ENCODE measurements at regions not wholly inside any gene's neighbourhood (a gene's known extent, or its start where the extent isn't known, plus 50 kb on each side); places are given as distances from the start of the nearest gene placed in this dataset.

DNA sequence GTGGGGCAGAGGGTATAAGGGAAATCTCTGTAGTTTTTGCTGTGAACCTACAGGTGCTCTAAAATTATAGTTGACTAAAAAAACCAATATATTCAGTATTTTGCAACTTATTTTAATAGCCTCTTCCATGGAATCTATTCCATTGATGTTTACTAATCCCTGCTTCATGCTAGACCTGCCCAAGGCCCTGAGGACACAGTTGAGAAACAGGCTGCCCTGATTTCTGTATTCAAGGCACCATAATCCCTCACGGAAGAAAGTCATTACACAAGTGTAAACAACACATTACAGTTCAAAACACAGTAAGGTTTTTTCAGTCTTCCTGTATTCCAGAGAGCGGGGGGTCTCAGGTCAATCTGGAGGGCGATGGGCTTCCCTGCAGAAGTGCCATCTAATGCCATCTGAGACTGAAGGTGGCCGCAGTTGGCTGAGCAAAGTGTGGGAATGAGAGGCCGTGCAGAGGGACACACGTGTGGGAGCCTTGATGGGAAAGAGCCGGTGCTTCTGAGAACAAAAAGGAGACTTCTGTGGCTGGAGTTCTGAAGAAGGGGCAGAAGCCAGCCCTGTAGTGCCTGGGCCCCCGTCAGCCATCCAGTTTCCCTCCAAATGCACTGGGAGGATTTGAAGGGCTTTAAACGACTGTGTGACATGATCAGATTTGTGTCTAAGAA is 146.9 kb downstream of the PTPN20 start:
- no peak overlapping the region for H3K27ac ChIP-seq (replicated peaks)
- intact Hi-C loops (cut with micrococcal nuclease): no loop called here

DNA sequence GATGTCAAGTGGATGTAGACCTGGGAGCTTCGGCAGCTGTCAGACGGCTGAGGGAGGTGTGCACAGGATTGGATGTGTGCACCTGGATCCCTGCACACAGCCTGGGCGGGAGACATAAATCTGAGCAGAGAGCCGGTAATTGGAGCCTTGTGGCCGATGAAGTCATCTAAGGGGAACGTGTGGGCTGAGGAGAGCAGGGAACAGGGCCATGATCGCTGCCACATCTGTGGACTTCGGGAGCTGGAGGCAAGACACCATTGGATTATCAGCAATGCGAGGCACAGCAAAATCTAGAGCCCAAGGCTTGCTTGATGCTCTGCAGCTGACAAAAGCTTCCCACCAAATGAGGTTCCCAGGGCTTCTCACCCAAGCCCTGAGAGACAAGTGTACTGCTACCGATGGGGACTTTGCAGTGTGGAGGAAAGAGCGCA is 147.7 kb downstream of the PTPN20 start:
- no peak for DNase-seq
- no peaks in the 10 kb centered on the region for H3K36me3 ChIP-seq
- no peaks in the 10 kb centered on the region for H3K9me3 ChIP-seq (replicated peaks)
- no peaks in the 10 kb centered on the region for H3K4me1 ChIP-seq
- H3K27ac ChIP-seq (replicated peaks): no peak overlapping the region
- TF ChIP-seq, protein P1, sequence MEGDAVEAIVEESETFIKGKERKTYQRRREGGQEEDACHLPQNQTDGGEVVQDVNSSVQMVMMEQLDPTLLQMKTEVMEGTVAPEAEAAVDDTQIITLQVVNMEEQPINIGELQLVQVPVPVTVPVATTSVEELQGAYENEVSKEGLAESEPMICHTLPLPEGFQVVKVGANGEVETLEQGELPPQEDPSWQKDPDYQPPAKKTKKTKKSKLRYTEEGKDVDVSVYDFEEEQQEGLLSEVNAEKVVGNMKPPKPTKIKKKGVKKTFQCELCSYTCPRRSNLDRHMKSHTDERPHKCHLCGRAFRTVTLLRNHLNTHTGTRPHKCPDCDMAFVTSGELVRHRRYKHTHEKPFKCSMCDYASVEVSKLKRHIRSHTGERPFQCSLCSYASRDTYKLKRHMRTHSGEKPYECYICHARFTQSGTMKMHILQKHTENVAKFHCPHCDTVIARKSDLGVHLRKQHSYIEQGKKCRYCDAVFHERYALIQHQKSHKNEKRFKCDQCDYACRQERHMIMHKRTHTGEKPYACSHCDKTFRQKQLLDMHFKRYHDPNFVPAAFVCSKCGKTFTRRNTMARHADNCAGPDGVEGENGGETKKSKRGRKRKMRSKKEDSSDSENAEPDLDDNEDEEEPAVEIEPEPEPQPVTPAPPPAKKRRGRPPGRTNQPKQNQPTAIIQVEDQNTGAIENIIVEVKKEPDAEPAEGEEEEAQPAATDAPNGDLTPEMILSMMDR (IDR thresholded peaks at IDR 0.05; ENCODE audit: borderline replicate concordance): no peak
- no peak overlapping the region for H3K4me3 ChIP-seq
- H3K27me3 ChIP-seq (ENCODE audit: low read depth): peaks cover 33% of the 10 kb centered on the region
- intact Hi-C loops (cut with micrococcal nuclease): no loop called here

More for the DNA sequence above, 146.9 kb downstream of the PTPN20 start:
- Histone ChIP-seq H3K27me3 (ENCODE audit: low read depth) (peaks cover 33% of the 10 kb centered on the region), H3K9me3 (replicated peaks) (no peaks in the 10 kb centered on the region), H3K4me1 (no peaks in the 10 kb centered on the region), H3K36me3 (no peaks in the 10 kb centered on the region), H3K4me3 (no peak overlapping the region)
- DNase-seq: no peak
- TF ChIP-seq, protein P1 (IDR thresholded peaks at IDR 0.05; ENCODE audit: borderline replicate concordance): no peak

DNA sequence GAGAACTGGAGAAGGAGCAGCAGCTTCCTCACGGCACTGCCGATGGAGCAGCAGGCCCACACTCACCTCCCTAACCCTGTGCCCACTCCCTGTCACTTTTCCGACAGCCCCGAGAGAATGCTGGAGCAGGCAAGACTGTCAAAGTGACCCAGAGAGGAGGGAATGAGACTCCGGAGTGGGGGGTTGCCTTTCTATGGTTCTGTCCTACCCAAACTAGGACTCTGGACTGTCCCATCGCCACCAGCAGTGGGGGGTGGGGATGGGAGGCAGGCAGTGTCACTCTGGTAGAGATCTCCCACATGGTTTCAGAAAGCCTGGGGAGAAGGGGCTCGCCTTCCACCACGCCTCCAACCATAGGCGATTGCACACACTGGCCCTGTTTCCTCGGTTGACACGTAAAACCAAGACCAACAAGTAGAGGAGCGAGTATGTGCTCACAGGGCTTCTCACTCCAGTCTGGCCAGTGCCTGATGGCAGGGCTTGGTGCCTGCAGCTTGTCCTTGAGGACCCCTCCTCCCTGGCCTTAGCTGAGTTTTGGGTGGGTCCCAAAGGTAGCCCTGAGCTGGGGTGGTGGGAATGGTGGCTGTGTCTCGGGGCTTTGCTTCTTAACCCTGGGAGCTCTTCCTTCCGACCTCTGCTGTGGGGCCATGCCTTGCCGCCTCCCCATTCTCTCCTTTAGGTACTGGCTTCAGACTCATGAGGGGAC is 148.5 kb downstream of the PTPN20 start:
- DNase-seq: no peak
- peaks cover 33% of the 10 kb centered on the region for H3K27me3 ChIP-seq (ENCODE audit: low read depth)
- H3K27ac ChIP-seq (replicated peaks): no peak overlapping the region
- H3K9me3 ChIP-seq (replicated peaks): no peaks in the 10 kb centered on the region
- intact Hi-C loops (cut with micrococcal nuclease): no loop called here
- no peak overlapping the region for H3K4me3 ChIP-seq
- no peaks in the 10 kb centered on the region for H3K4me1 ChIP-seq
- TF ChIP-seq, protein P1 (IDR thresholded peaks at IDR 0.05; ENCODE audit: borderline replicate concordance): no peak
- H3K36me3 ChIP-seq: no peaks in the 10 kb centered on the region

DNA sequence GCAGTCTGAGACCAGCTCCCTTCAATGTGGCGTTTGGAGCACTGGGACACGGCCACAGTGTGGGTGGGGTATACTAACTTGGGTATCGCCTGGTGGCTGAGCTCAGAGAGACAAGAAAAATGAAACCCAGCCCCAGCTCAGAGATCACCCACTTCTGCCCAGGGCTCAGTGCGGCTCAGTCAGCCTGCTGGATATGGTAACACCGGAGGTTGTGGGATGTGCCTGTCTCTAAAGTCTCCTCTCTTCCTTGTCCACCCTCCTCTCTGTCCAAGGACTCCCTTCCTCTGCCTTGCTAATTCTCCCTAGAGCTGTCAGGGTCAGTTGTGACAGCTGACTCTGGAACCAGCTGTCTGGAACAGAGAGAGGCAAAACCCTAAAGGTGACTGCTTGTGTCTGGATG is 149.1 kb downstream of the PTPN20 start:
- no peaks in the 10 kb centered on the region for H3K36me3 ChIP-seq
- peaks cover 33% of the 10 kb centered on the region for H3K27me3 ChIP-seq (ENCODE audit: low read depth)
- intact Hi-C loops (cut with micrococcal nuclease): no loop called here
- no peaks in the 10 kb centered on the region for H3K9me3 ChIP-seq (replicated peaks)
- TF ChIP-seq, protein P1 (IDR thresholded peaks at IDR 0.05; ENCODE audit: borderline replicate concordance): no peak
- H3K27ac ChIP-seq (replicated peaks): no peak overlapping the region
- no peak for DNase-seq
- no peaks in the 10 kb centered on the region for H3K4me1 ChIP-seq
- no peak overlapping the region for H3K4me3 ChIP-seq

GRCh38 chr10:47060993-47061500 is 149.8 kb downstream of the PTPN20 start:
- H3K4me1 ChIP-seq: no peaks in the 10 kb centered on the region
- DNase-seq: no peak
- H3K4me3 ChIP-seq: no peak overlapping the region
- intact Hi-C loops (cut with micrococcal nuclease): no loop called here
- TF ChIP-seq, protein P1 (IDR thresholded peaks at IDR 0.05; ENCODE audit: borderline replicate concordance): no peak
- no peaks in the 10 kb centered on the region for H3K36me3 ChIP-seq
- peaks cover 30% of the 10 kb centered on the region for H3K27me3 ChIP-seq (ENCODE audit: low read depth)
- no peaks in the 10 kb centered on the region for H3K9me3 ChIP-seq (replicated peaks)
- H3K27ac ChIP-seq (replicated peaks): no peak overlapping the region

Data from left ventricle myocardium inferior (tissue), 1 donor.